ENCODE measurements at regions not wholly inside any gene's neighbourhood (a gene's known extent, or its start where the extent isn't known, plus 50 kb on each side); places are given as distances from the start of the nearest gene placed in this dataset.
A peak's percentile ranks its signal among the peaks of the same experiment; 100 is the strongest.

DNA sequence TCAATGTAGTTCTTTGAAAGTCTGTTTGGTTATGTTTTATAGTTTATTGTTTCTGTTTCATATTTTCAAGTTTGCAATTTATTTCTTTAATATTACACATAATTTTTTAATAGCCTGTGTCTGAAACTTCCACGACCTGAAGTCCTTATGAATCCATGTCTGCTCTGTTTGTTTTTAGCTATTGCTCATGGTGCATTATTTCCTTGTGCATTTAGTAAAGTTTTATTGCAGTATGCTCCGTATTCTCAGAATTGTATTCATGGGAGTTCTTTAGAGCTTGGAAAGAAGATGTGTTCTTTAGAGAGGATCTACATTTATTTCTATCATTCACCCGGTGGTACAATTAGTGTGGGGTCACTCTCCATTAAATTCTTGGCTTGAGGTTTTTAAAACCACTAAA is 133.2 kb upstream of the NFIB start:
- DNase-seq (ENCODE audit: extremely low spot score, unreplicated experiment): no peak
- Mint-ChIP-seq H3K4me1 (ENCODE audit: unreplicated experiment) (no peaks in the 10 kb centered on the region), H3K27me3 (ENCODE audit: unreplicated experiment) (peaks cover 17% of the 10 kb centered on the region), H3K27ac (ENCODE audit: unreplicated experiment) (no peak overlapping the region), H3K9me3 (ENCODE audit: unreplicated experiment) (peaks cover 4% of the 10 kb centered on the region), H3K4me3 (ENCODE audit: unreplicated experiment) (no peak overlapping the region), H3K36me3 (ENCODE audit: unreplicated experiment) (no peaks in the 10 kb centered on the region)
- TF ChIP-seq, protein P1, sequence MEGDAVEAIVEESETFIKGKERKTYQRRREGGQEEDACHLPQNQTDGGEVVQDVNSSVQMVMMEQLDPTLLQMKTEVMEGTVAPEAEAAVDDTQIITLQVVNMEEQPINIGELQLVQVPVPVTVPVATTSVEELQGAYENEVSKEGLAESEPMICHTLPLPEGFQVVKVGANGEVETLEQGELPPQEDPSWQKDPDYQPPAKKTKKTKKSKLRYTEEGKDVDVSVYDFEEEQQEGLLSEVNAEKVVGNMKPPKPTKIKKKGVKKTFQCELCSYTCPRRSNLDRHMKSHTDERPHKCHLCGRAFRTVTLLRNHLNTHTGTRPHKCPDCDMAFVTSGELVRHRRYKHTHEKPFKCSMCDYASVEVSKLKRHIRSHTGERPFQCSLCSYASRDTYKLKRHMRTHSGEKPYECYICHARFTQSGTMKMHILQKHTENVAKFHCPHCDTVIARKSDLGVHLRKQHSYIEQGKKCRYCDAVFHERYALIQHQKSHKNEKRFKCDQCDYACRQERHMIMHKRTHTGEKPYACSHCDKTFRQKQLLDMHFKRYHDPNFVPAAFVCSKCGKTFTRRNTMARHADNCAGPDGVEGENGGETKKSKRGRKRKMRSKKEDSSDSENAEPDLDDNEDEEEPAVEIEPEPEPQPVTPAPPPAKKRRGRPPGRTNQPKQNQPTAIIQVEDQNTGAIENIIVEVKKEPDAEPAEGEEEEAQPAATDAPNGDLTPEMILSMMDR (IDR thresholded peaks at IDR 0.05): no peak

DNA sequence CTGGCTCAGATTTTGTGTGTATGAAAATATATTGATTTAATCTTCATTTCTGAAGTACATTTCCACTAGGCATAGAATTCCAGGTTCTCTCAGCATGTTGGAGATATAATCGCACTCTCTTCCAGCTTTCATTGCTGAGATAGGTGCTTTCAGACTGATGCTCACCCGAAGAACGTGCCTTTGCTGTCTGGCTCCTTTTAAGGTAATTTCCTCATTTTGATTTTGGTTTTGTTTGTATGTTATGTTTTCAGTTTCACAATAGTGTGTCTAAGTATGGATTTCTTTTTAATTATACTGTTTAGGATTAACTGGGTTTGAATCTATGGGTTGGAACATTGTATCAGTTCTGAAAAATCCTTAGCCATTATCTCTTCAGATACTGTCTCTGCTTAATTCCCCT is 132.0 kb upstream of the NFIB start:
- Mint-ChIP-seq H3K4me1 (ENCODE audit: unreplicated experiment) (no peaks in the 10 kb centered on the region), H3K4me3 (ENCODE audit: unreplicated experiment) (no peak overlapping the region), H3K36me3 (ENCODE audit: unreplicated experiment) (no peaks in the 10 kb centered on the region), H3K27ac (ENCODE audit: unreplicated experiment) (no peak overlapping the region), H3K9me3 (ENCODE audit: unreplicated experiment) (peaks cover 4% of the 10 kb centered on the region), H3K27me3 (ENCODE audit: unreplicated experiment) (peaks cover 13% of the 10 kb centered on the region)
- TF ChIP-seq, protein P1 (IDR thresholded peaks at IDR 0.05): no peak
- no peak for DNase-seq (ENCODE audit: extremely low spot score, unreplicated experiment)

DNA sequence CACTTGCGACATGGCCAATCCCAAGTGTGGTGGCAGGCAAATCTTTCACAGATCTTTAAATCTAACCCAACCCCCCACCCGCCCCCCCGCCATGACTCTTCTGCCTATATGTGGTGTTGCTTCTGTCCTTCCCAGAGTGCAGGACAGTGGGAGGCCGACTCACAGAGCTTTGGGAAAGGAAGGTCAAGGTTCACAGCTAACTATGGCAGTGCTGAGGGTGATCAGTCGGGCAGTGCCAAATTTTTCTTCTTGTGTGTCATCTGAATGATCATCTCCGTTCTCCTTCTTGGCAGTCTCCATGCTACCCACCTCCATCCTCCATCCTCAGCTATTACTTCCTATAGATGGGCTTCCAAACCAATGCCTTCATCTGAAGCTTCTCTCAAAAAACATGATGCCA is 129.0 kb upstream of the NFIB start:
- no peak overlapping the region for H3K4me3 Mint-ChIP-seq (ENCODE audit: unreplicated experiment)
- TF ChIP-seq, protein P1 (IDR thresholded peaks at IDR 0.05): no peak
- peaks cover 4% of the 10 kb centered on the region for H3K9me3 Mint-ChIP-seq (ENCODE audit: unreplicated experiment)
- H3K36me3 Mint-ChIP-seq (ENCODE audit: unreplicated experiment): no peaks in the 10 kb centered on the region
- no peak for DNase-seq (ENCODE audit: extremely low spot score, unreplicated experiment)
- H3K4me1 Mint-ChIP-seq (ENCODE audit: unreplicated experiment): peaks cover 8% of the 10 kb centered on the region
- H3K27ac Mint-ChIP-seq (ENCODE audit: unreplicated experiment): no peak overlapping the region
- no peaks in the 10 kb centered on the region for H3K27me3 Mint-ChIP-seq (ENCODE audit: unreplicated experiment)

DNA sequence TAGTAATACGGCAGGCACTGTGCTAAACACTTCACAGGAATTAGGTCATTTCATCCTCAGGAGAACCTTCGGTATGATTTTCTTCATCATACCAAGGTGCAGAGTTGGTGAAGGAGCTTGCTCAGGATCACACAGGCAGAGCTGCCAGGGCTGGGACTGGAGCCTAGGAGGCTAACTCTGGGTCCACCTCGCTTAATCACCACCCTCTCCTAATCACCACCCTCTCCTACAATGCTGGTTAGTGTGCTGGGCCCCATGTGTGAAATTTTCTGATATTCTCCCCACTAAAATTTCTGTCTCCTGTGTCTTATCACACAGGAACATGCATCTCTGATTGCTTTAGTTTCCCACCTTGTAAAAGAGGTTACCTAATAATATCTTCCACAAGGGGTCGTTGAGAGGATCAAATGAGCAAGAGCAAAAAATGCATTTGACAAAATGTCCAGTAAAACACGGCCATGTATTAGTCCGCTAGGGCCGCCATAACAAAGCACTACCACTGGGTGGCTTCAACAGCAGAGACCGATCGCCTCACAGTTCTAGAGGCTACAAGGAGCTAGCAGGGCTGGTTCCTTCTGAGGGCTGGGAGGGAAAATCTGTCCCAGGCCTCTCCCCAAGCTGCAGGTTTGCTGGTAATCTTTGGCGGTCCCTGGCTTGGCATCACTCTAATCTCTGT is 128.2 kb upstream of the NFIB start:
- H3K4me1 Mint-ChIP-seq (ENCODE audit: unreplicated experiment): peaks cover 16% of the 10 kb centered on the region
- H3K36me3 Mint-ChIP-seq (ENCODE audit: unreplicated experiment): no peaks in the 10 kb centered on the region
- DNase-seq (ENCODE audit: extremely low spot score, unreplicated experiment): no peak
- TF ChIP-seq, protein P1 (IDR thresholded peaks at IDR 0.05): peak; percentile 45
- no peak overlapping the region for H3K4me3 Mint-ChIP-seq (ENCODE audit: unreplicated experiment)
- peaks cover 4% of the 10 kb centered on the region for H3K9me3 Mint-ChIP-seq (ENCODE audit: unreplicated experiment)
- H3K27ac Mint-ChIP-seq (ENCODE audit: unreplicated experiment): no peak overlapping the region
- no peaks in the 10 kb centered on the region for H3K27me3 Mint-ChIP-seq (ENCODE audit: unreplicated experiment)

DNA sequence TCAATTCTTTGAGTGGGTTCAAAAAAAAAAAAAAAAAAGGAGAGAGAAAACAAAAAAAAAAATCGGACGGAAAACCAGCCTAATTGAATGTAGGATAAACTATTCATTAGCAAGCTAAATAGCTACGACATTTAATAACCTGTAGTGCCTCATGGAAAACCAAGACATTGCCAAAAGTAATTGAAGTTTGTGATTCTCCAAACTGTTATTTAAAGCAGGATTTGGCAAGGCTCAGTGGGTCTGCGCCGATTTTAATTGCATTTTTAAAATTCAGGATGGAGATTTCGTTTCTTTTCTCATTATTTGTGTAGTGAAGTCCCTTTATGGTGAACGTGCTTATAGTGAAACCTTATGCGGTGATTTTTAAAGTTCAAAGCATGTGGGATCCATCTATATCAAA is 127.2 kb upstream of the NFIB start:
- no peaks in the 10 kb centered on the region for H3K9me3 Mint-ChIP-seq (ENCODE audit: unreplicated experiment)
- DNase-seq (ENCODE audit: extremely low spot score, unreplicated experiment): no peak
- no peak overlapping the region for H3K27ac Mint-ChIP-seq (ENCODE audit: unreplicated experiment)
- no peaks in the 10 kb centered on the region for H3K36me3 Mint-ChIP-seq (ENCODE audit: unreplicated experiment)
- no peak overlapping the region for H3K4me3 Mint-ChIP-seq (ENCODE audit: unreplicated experiment)
- H3K27me3 Mint-ChIP-seq (ENCODE audit: unreplicated experiment): peaks cover 3% of the 10 kb centered on the region
- TF ChIP-seq, protein P1 (IDR thresholded peaks at IDR 0.05): no peak
- peaks cover 16% of the 10 kb centered on the region for H3K4me1 Mint-ChIP-seq (ENCODE audit: unreplicated experiment)
